Heart left ventricle (tissue), 16 donors: ENCODE measurements at regions not wholly inside any gene's neighbourhood (a gene's known extent, or its start where the extent isn't known, plus 50 kb on each side); places are given as distances from the start of the nearest gene placed in this dataset.

Experiments
- ATAC-seq, 4 donors: fragments of 200-7000 bp; cut with Tn5 transposase; one replicate each; pipeline ENCODE4 v1.9.1; 2020 to 2022; ENCODE audit warnings: moderate library complexity in 4 of 4, mild to moderate bottlenecking in 3 of 4, moderate number of reproducible peaks in 1 of 4
- DNase-seq, 5 donors: peaks; one replicate each; pipeline ENCODE4 v3.0.0-alpha.2; 2020
- H3K27ac ChIP-seq, 12 donors: fragments of 200-600 bp; sonication (generic) in 4 of 12; one replicate each; pipeline versions ENCODE4 v1.5.0 to v1.8.0; 2016 to 2022; ENCODE audit warnings: mild to moderate bottlenecking in 2 of 12
- H3K27me3 ChIP-seq, 9 donors: fragments of 200-600 bp; sonication (generic) in 2 of 9; one replicate each; pipeline versions ENCODE4 v1.5.1 to v1.8.0; 2016 to 2022; ENCODE audit warnings: mild to moderate bottlenecking in 3 of 9
- H3K36me3 ChIP-seq, 9 donors: fragments of 200-600 bp; sonication (generic) in 2 of 9; one replicate each; pipeline versions ENCODE4 v1.5.0 to v1.8.0; 2018 to 2022; ENCODE audit warnings: mild to moderate bottlenecking in 2 of 9
- H3K4me1 ChIP-seq, 12 donors: fragments of 200-600 bp; sonication (generic) in 4 of 12; one replicate each; pipeline versions ENCODE4 v1.5.0 to v1.8.0; 2016 to 2022; ENCODE audit warnings: mild to moderate bottlenecking in 3 of 12
- H3K4me3 ChIP-seq, 12 donors: fragments of 200-600 bp; sonication (generic) in 4 of 12; one replicate each; pipeline versions ENCODE4 v1.5.0 to v1.8.0; 2017 to 2022; ENCODE audit warnings: mild to moderate bottlenecking in 9 of 12, moderate library complexity in 4 of 12
- H3K9me3 ChIP-seq, 12 donors: fragments of 200-600 bp; sonication (generic) in 4 of 12; one replicate each; pipeline versions ENCODE4 v1.5.0 to v1.8.0; 2016 to 2022; ENCODE audit warnings: mild to moderate bottlenecking in 1 of 12
- POLR2A ChIP-seq, 2 donors: fragments of 450-650 bp; IDR thresholded peaks; one replicate each; pipeline ENCODE4 v1.6.1; 2017; ENCODE audit warnings: antibody characterized with exemption in 2 of 2, mild to moderate bottlenecking in 2 of 2, moderate library complexity in 2 of 2
- WGBS, 4 donors: extraction: QIAGEN DNeasy Blood & Tissue Kit in 2 of 4; methylation state at CpG; one replicate each; pipeline versions ENCODE4 v1.1.5 to v1.1.7; 2013 to 2018; 5-methylcytosine and 5-hydroxymethylcytosine counted together
- intact Hi-C, 10 donors: fragments of 100-400 bp; cut with DNase I; formaldehyde crosslinking; loops; one replicate each; pipeline versions ENCODE4 v1.11.1 to v1.14.2; 2022
- TF ChIP-seq, protein P1 (sequence below), 12 donors: fragments of 200-600 bp; sonication (generic) in 4 of 12; IDR thresholded peaks; one replicate each; pipeline versions ENCODE4 v1.5.0 to v1.8.0; 2018 to 2022; ENCODE audit warnings: antibody characterized with exemption in 12 of 12, mild to moderate bottlenecking in 5 of 12
- donor health status: ischemic (EF 13 %, LVEDD 7.1; RV severe dilation, severe dysfunction).
- donor health status: healthy with polysubstance abuse.
- donor health status: DM: no; HTN: yes; CAD: no.
- donor health status: DM: no; HTN: no; CAD: no.
- donor health status: ischemic (EF 25% LVEDD 6.9; RV normal size, moderate dysfunction).
- donor health status: ischemic (EF 25% LVEDD 5.7; RV mildly dilated, moderate dysfunction).
- donor health status: healthy.
- donor health status: DM: yes; HTN: yes; CAD: no.
- donor health status: ischemic (EF 35%, LVEDD 5.7; RV mildly dilated, moderate dysfunction).
- donor health status: nonischemic (EF 11% LVEDD 7.7; RV severe dilation, severe dysfunction).
- donor health status: DM: yes; HTN: yes; CAD: no.
- donor health status: PGD.
- donor health status: ischemic (EF 29% LVEDD 5.4; RV normal size, mild dysfunction).
- donor health status: nonischemic (EF 23%, LVEDD 6.1; RV moderate dilation, normal function).

DNA sequence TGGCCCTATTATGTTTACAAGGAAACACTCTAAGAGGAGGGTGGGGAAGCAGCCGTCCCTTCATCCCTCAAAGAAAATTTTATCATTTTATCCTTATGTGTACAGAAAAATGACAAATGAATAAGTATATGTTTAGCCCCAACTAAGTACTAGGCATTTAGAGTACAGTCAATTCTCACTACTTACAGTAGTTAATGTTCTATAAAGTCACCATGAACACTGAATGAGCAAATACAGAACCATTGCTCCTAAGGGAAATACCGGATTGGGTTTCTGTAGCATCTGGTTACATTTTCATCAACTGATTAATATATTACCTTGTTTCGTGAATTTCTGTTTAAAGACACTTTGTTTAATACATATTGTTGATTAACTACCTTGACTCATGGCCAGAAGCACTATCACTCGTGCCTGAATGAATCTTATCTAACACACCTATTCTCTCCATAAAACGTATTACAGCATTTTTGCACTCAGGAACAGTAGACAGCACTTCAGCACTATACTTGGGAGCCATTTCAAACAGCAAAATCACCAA, 109.3 kb downstream of the ASB9 start:
- Histone ChIP-seq H3K9me3 (no peaks in the 10 kb centered on the region), H3K27me3 (no peaks in the 10 kb centered on the region), H3K36me3 (no peaks in the 10 kb centered on the region), H3K27ac (no peak overlapping the region), H3K4me1 (no peaks in the 10 kb centered on the region), H3K4me3 (no peak overlapping the region)
- 67 to 79% (median 72%) methylated on average over 5 of the region's 5 CpGs for WGBS, 4 donors
- ATAC-seq, result no peak
- TF ChIP-seq, protein P1, sequence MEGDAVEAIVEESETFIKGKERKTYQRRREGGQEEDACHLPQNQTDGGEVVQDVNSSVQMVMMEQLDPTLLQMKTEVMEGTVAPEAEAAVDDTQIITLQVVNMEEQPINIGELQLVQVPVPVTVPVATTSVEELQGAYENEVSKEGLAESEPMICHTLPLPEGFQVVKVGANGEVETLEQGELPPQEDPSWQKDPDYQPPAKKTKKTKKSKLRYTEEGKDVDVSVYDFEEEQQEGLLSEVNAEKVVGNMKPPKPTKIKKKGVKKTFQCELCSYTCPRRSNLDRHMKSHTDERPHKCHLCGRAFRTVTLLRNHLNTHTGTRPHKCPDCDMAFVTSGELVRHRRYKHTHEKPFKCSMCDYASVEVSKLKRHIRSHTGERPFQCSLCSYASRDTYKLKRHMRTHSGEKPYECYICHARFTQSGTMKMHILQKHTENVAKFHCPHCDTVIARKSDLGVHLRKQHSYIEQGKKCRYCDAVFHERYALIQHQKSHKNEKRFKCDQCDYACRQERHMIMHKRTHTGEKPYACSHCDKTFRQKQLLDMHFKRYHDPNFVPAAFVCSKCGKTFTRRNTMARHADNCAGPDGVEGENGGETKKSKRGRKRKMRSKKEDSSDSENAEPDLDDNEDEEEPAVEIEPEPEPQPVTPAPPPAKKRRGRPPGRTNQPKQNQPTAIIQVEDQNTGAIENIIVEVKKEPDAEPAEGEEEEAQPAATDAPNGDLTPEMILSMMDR (IDR thresholded peaks at IDR 0.05), result no peak
- TF ChIP-seq POLR2A (IDR thresholded peaks at IDR 0.05), result no peak
- no peak for DNase-seq
- intact Hi-C loops, result no loop called here

DNA sequence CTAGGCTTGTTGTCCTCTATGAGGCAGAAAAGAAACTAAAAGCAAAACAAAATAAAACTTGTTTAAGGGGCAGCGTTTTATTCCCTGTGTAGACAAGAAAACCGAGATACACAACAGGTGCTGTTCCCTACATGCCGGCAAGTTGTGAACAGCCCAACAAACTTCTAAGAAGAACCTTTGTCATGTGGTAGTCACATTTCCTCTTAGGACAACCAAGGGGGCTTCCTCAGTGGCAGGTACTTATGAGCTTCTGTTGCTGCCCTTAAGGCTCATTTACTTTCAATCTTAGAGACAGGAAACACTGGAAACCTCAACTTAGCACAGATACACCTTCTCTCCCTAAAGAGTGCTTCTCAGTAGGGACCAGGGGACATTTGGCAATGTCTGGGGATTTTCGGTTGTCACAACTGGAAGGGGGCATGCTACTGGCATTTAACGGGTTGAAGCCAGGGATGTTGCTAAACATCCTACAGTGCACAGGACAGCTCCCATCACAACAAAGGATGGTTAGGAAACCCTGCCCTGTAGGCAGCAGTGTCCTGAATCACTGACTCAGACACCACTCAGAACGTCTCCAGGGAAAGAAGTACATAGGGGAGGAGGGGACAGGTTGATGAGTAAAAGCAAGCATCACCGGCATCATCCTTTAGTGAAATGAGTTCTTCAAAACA, 111.0 kb downstream of the ASB9 start:
- Histone ChIP-seq H3K4me1 (no peaks in the 10 kb centered on the region), H3K27ac (peak overlapping the region in 1 of 12 donors; percentile 23), H3K9me3 (no peaks in the 10 kb centered on the region), H3K27me3 (no peaks in the 10 kb centered on the region), H3K36me3 (no peaks in the 10 kb centered on the region), H3K4me3 (no peak overlapping the region)
- intact Hi-C loops, result no loop called here
- no peak for TF ChIP-seq POLR2A (IDR thresholded peaks at IDR 0.05)
- TF ChIP-seq, protein P1 (IDR thresholded peaks at IDR 0.05), result no peak
- ATAC-seq, result no peak
- DNase-seq, result no peak
- WGBS, 4 donors, result 77 to 88% (median 83%) methylated on average over 7 of the region's 7 CpGs

DNA sequence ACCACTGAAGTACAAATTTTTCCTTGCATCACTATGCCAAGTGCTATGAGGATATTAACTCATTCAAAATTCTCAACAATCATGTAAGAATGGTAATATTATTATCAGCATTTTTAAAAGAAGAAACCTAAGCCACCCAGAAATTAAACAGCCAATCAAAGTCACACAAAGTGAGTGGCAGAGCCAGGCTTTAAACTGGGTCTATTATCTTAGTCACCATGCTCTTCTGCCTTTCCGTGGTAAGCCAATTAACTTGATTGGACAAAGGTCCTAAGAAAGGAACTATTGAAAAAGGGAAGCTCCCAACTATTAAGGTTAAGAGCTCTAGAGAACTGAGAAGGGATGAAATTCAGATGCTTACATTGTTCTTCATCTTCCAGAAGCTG, 111.5 kb downstream of the ASB9 start:
- intact Hi-C loops, result no loop called here
- WGBS, 4 donors, result 33 to 64% (median 48%) methylated on average over 1 of the region's 1 CpG
- Histone ChIP-seq H3K4me3 (no peak overlapping the region), H3K36me3 (no peaks in the 10 kb centered on the region), H3K9me3 (no peaks in the 10 kb centered on the region), H3K27ac (peak overlapping the region in 1 of 12 donors; percentile 23), H3K4me1 (no peaks in the 10 kb centered on the region), H3K27me3 (no peaks in the 10 kb centered on the region)
- no peak for DNase-seq
- ATAC-seq, result no peak
- TF ChIP-seq POLR2A (IDR thresholded peaks at IDR 0.05), result no peak
- TF ChIP-seq, protein P1 (IDR thresholded peaks at IDR 0.05), result no peak

DNA sequence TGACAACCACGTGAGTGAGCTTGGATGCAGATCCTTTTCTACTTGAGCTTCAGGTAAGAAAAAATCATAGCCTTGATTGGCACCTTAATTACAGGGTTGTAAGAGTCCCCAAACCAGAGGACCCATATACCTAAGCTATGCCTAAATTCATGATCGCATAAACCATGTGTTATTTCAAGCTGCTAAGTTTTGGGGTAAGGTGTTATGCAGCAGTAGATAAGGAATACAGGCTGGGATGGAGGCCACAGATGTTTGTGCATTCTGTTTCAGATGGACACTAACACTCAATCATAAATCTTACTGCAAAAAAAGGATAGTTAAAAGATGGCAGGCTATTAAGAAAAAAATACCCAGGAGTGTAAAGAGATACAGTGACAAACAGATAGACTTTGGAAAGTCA, 112.3 kb downstream of the ASB9 start:
- Histone ChIP-seq H3K27ac (no peak overlapping the region), H3K36me3 (no peaks in the 10 kb centered on the region), H3K4me1 (no peaks in the 10 kb centered on the region), H3K4me3 (no peak overlapping the region), H3K27me3 (no peaks in the 10 kb centered on the region), H3K9me3 (no peaks in the 10 kb centered on the region)
- no peak for DNase-seq
- TF ChIP-seq, protein P1 (IDR thresholded peaks at IDR 0.05), result no peak
- no peak for TF ChIP-seq POLR2A (IDR thresholded peaks at IDR 0.05)
- no peak for ATAC-seq
- 69 to 88% (median 75%) methylated on average over 2 of the region's 2 CpGs for WGBS, 4 donors
- intact Hi-C loops, result no loop called here
